GM21619 (cell line): ENCODE measurements at regions not wholly inside any gene's neighbourhood (a gene's known extent, or its start where the extent isn't known, plus 50 kb on each side); places are given as distances from the start of the nearest gene placed in this dataset.

ENCODE experiments used
- ATAC-seq: cut with Tn5 transposase; IDR thresholded peaks from one replicate; pipeline ENCODE4 v1.9.1; 2021; ENCODE audit not compliant: unreplicated experiment

- ATAC-seq, result no peak
Observed at GRCh38 chr5:82413302-82414040, 135.3 kb upstream of the RPS23 start.

GRCh38 chr5:82408033-82408432 lies 129.9 kb upstream of the RPS23 start:
- no peak for ATAC-seq

GRCh38 chr5:82406205-82406773 lies 128.1 kb upstream of the RPS23 start:
- no peak for ATAC-seq

GRCh38 chr5:82405618-82406204 lies 127.6 kb upstream of the RPS23 start:
- ATAC-seq, result no peak

- no peak for ATAC-seq
Observed at GRCh38 chr5:82405161-82405560, 127.0 kb upstream of the RPS23 start.

- no peak for ATAC-seq
Observed at GRCh38 chr5:82404382-82404945, 126.3 kb upstream of the RPS23 start.

GRCh38 chr5:82403724-82404123 lies 125.6 kb upstream of the RPS23 start:
- no peak for ATAC-seq

- ATAC-seq, result no peak
Observed at GRCh38 chr5:82403026-82403425, 124.9 kb upstream of the RPS23 start.

GRCh38 chr5:82399111-82399510 lies 121.0 kb upstream of the RPS23 start:
- no peak for ATAC-seq

GRCh38 chr5:82397741-82398320 lies 119.7 kb upstream of the RPS23 start:
- no peak for ATAC-seq

GRCh38 chr5:82396871-82397514 lies 118.8 kb upstream of the RPS23 start:
- no peak for ATAC-seq

GRCh38 chr5:82396396-82396795 lies 118.2 kb upstream of the RPS23 start:
- ATAC-seq, result no peak

- ATAC-seq, result no peak
Observed at GRCh38 chr5:82393951-82394350, 115.8 kb upstream of the RPS23 start.

GRCh38 chr5:82390088-82390487 lies 111.9 kb upstream of the RPS23 start:
- ATAC-seq, result no peak

GRCh38 chr5:82389347-82389746 lies 111.2 kb upstream of the RPS23 start:
- ATAC-seq, result no peak

GRCh38 chr5:82388181-82388580 lies 110.0 kb upstream of the RPS23 start:
- ATAC-seq, result no peak

- ATAC-seq, result no peak
Observed at GRCh38 chr5:82387819-82388166, 109.6 kb upstream of the RPS23 start.

GRCh38 chr5:82387001-82387818 lies 109.1 kb upstream of the RPS23 start:
- no peak for ATAC-seq

- no peak for ATAC-seq
Observed at GRCh38 chr5:82386576-82386975, 108.4 kb upstream of the RPS23 start.

GRCh38 chr5:82384034-82384750 lies 106.0 kb upstream of the RPS23 start:
- no peak for ATAC-seq
